HEK293 (cell line): ENCODE measurements at regions not wholly inside any gene's neighbourhood (a gene's known extent, or its start where the extent isn't known, plus 50 kb on each side); places are given as distances from the start of the nearest gene placed in this dataset.

Experiments used
- CTCF ChIP-seq: fragments of 450-650 bp; formaldehyde crosslinking; IDR thresholded peaks from 2 replicates; pipeline ENCODE4 v1.5.1; 2016; ENCODE audit warnings: missing biosample characterization, missing genetic modification characterization
- SETDB1 ChIP-seq: IDR thresholded peaks from one replicate; pipeline ENCODE4 v1.6.1; 2017; ENCODE audit warnings: mild to moderate bottlenecking, low read length, moderate library complexity, mixed read lengths; ENCODE audit not compliant: insufficient read length
- SP7 ChIP-seq: fragments of 450-650 bp; formaldehyde crosslinking; IDR thresholded peaks from 2 replicates; pipeline ENCODE4 v1.5.1; 2016; ENCODE audit warnings: missing biosample characterization, missing genetic modification characterization
- ZIC2 ChIP-seq: fragments of 450-650 bp; formaldehyde crosslinking; IDR thresholded peaks from 2 replicates; pipeline ENCODE4 v1.5.1; 2016; ENCODE audit warnings: missing biosample characterization, missing genetic modification characterization
- ZNF140 ChIP-seq: fragments of 450-650 bp; formaldehyde crosslinking; IDR thresholded peaks from 2 replicates; pipeline ENCODE4 v1.5.1; 2016; ENCODE audit warnings: missing biosample characterization, missing genetic modification characterization
- ZNF184 ChIP-seq: fragments of 450-650 bp; IDR thresholded peaks from 2 replicates; pipeline ENCODE4 v1.5.1; 2018; ENCODE audit warnings: missing biosample characterization, mild to moderate bottlenecking, missing genetic modification characterization
- ZNF350 ChIP-seq: fragments of 450-650 bp; formaldehyde crosslinking; IDR thresholded peaks from 2 replicates; pipeline ENCODE4 v1.5.0; 2017; ENCODE audit warnings: missing biosample characterization, mild to moderate bottlenecking, missing genetic modification characterization
- ZNF704 ChIP-seq: fragments of 450-650 bp; formaldehyde crosslinking; IDR thresholded peaks from 2 replicates; pipeline ENCODE4 v1.5.1; 2016; ENCODE audit warnings: missing biosample characterization, missing genetic modification characterization
- TF ChIP-seq, protein P1 (sequence below): fragments of 450-650 bp; formaldehyde crosslinking; IDR thresholded peaks from 2 replicates; pipeline ENCODE4 v1.5.1; 2016; ENCODE audit warnings: missing biosample characterization, missing genetic modification characterization, low read depth
- TF ChIP-seq, protein P2 (sequence below): fragments of 450-650 bp; formaldehyde crosslinking; IDR thresholded peaks from 2 replicates; pipeline ENCODE4 v1.5.1; 2016; ENCODE audit warnings: missing biosample characterization, missing genetic modification characterization

DNA sequence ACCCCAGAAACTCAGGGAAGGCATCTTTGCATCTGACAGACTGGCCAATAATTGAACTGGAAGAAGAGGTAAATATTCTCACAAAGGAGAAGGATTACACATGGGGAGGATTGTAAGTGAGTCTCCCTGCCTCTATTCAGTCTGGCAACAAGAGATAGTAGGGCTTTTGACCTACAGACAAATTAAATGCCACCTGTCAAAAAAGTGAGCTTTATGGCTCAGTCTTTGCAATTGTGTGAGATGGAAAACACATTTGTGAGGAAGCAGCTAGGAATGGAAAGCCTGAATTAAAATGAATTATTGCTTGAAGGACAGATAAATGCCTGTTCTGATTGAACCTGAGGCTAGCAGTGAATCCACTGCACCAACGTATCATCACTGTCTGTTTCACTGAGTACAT lies 173.3 kb upstream of the GOLIM4 start:
- TF ChIP-seq ZNF184 (tag by site-specific recombination) = no peak
- no peak for TF ChIP-seq CTCF (tag by site-specific recombination)
- TF ChIP-seq ZIC2 (tag by site-specific recombination) = no peak
- TF ChIP-seq, protein P1, sequence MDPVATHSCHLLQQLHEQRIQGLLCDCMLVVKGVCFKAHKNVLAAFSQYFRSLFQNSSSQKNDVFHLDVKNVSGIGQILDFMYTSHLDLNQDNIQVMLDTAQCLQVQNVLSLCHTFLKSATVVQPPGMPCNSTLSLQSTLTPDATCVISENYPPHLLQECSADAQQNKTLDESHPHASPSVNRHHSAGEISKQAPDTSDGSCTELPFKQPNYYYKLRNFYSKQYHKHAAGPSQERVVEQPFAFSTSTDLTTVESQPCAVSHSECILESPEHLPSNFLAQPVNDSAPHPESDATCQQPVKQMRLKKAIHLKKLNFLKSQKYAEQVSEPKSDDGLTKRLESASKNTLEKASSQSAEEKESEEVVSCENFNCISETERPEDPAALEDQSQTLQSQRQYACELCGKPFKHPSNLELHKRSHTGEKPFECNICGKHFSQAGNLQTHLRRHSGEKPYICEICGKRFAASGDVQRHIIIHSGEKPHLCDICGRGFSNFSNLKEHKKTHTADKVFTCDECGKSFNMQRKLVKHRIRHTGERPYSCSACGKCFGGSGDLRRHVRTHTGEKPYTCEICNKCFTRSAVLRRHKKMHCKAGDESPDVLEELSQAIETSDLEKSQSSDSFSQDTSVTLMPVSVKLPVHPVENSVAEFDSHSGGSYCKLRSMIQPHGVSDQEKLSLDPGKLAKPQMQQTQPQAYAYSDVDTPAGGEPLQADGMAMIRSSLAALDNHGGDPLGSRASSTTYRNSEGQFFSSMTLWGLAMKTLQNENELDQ (tag by site-specific recombination) = no peak
- no peak for TF ChIP-seq SP7
- no peak for TF ChIP-seq SETDB1
- TF ChIP-seq ZNF140 (tag by site-specific recombination) = no peak
- TF ChIP-seq ZNF704 (tag by site-specific recombination) = no peak
- TF ChIP-seq, protein P2, sequence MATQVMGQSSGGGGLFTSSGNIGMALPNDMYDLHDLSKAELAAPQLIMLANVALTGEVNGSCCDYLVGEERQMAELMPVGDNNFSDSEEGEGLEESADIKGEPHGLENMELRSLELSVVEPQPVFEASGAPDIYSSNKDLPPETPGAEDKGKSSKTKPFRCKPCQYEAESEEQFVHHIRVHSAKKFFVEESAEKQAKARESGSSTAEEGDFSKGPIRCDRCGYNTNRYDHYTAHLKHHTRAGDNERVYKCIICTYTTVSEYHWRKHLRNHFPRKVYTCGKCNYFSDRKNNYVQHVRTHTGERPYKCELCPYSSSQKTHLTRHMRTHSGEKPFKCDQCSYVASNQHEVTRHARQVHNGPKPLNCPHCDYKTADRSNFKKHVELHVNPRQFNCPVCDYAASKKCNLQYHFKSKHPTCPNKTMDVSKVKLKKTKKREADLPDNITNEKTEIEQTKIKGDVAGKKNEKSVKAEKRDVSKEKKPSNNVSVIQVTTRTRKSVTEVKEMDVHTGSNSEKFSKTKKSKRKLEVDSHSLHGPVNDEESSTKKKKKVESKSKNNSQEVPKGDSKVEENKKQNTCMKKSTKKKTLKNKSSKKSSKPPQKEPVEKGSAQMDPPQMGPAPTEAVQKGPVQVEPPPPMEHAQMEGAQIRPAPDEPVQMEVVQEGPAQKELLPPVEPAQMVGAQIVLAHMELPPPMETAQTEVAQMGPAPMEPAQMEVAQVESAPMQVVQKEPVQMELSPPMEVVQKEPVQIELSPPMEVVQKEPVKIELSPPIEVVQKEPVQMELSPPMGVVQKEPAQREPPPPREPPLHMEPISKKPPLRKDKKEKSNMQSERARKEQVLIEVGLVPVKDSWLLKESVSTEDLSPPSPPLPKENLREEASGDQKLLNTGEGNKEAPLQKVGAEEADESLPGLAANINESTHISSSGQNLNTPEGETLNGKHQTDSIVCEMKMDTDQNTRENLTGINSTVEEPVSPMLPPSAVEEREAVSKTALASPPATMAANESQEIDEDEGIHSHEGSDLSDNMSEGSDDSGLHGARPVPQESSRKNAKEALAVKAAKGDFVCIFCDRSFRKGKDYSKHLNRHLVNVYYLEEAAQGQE = no peak
- TF ChIP-seq ZNF350 (tag by site-specific recombination) = no peak
